ENCODE measurements at regions not wholly inside any gene's neighbourhood (a gene's known extent, or its start where the extent isn't known, plus 50 kb on each side); places are given as distances from the start of the nearest gene placed in this dataset.
"Not testable (repeated sequence)": the region's sequence is repeated elsewhere in the genome, so short reads cannot be mapped to it uniquely, and the experiment has no call there.

DNA sequence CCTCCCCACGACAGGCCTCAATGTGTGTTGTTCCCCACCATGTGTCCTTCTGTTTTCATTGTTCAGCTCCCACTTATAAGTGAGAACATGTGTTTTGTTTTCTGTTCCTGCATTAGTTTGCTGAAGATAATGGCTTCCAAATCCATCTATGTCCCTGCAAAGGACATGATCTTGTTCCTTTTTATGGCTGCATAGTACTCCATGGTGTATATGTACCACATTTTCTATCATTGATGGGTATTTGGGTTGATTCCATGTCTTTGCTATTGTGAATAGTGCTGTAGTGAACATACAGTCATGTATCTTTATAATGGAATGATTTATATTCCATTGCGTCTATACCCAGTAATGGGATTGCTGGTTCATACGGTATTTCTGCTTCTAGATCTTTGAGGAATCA is 71.5 kb upstream of the RGPD5 start:
- TF ChIP-seq, protein P1, sequence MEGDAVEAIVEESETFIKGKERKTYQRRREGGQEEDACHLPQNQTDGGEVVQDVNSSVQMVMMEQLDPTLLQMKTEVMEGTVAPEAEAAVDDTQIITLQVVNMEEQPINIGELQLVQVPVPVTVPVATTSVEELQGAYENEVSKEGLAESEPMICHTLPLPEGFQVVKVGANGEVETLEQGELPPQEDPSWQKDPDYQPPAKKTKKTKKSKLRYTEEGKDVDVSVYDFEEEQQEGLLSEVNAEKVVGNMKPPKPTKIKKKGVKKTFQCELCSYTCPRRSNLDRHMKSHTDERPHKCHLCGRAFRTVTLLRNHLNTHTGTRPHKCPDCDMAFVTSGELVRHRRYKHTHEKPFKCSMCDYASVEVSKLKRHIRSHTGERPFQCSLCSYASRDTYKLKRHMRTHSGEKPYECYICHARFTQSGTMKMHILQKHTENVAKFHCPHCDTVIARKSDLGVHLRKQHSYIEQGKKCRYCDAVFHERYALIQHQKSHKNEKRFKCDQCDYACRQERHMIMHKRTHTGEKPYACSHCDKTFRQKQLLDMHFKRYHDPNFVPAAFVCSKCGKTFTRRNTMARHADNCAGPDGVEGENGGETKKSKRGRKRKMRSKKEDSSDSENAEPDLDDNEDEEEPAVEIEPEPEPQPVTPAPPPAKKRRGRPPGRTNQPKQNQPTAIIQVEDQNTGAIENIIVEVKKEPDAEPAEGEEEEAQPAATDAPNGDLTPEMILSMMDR (IDR thresholded peaks at IDR 0.05) = not testable (repeated sequence)
- TF ChIP-seq POLR2AphosphoS5, POLR2A (IDR thresholded peaks at IDR 0.05): not testable (repeated sequence)

Measured in transverse colon (tissue), 4 donors.